ENCODE measurements at regions not wholly inside any gene's neighbourhood (a gene's known extent, or its start where the extent isn't known, plus 50 kb on each side); places are given as distances from the start of the nearest gene placed in this dataset.

DNA sequence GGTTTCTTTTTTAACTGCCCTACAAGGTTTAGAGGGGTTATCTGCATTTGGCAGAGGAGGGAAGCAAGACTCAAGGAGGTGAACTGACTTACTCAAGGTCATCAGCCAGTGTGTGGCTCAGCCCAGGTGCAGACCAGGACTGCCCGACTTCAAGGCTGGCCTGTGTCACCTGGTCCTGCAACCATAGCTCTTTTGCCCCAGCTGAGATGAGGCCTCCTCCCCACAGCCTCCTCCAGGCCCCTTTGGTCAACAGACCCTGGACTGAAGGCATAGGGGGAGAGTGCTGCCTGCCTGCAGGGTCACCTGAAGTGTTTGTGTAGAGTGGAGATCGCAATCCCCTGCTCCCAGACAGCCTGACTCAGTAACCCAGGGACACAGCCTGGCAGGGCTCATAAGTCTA lies 168.5 kb upstream of the GLI2 start:
- ATAC-seq: no peak
- DNase-seq: no peak
- intact Hi-C loops (cut with micrococcal nuclease): no loop called here

DNA sequence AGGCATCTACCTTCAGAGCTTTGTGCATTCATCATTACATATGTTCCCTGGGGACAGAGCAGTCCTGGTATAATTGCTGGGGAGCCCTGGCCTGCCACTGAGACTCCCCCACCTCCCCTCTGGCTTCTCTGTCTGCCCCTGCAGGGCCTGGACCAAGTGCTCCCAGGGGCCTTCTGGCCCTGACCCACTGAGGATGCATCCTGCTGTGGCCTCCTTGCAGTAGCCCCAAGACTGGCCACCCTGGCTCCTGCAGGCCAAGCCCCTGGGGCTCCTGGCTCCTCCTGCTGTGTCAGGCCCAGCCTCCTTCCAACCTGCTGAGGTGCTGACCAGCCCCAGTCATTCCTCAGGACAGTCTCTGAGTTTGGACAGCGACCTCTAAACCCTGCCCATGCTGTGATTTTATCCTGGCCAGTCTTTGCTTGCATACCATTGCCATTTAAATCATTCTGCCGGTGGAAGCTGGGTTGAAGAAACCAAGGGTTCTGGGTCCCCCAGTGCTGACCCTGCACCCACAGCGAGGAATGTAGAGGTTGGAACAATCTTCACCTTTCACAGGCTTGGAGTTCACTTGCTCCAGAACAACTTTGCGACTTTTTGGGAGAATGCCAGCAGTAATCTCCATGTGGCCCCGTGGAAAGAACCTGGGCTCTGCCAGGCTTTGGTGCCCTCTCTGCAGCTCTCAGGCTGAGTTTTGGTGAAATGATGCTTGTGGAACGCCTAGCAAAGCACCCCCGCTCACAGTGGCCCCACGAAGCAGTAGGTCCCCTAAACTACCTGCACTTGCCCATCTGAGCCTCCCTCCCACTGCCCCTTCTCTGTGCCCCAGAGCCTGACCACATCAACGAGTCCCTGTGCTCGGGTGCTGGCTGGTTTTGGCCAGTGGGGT lies 167.3 kb upstream of the GLI2 start:
- no peak for ATAC-seq
- no peak for DNase-seq
- intact Hi-C loops (cut with micrococcal nuclease): no loop called here

GRCh38 chr2:120568975-120569268 lies 166.7 kb upstream of the GLI2 start:
- no peak for ATAC-seq
- DNase-seq: no peak
- intact Hi-C loops (cut with micrococcal nuclease): no loop called here

- intact Hi-C loops (cut with micrococcal nuclease): no loop called here
- DNase-seq: no peak
- ATAC-seq: no peak
Observed at GRCh38 chr2:120570001-120570400, 165.7 kb upstream of the GLI2 start.

DNA sequence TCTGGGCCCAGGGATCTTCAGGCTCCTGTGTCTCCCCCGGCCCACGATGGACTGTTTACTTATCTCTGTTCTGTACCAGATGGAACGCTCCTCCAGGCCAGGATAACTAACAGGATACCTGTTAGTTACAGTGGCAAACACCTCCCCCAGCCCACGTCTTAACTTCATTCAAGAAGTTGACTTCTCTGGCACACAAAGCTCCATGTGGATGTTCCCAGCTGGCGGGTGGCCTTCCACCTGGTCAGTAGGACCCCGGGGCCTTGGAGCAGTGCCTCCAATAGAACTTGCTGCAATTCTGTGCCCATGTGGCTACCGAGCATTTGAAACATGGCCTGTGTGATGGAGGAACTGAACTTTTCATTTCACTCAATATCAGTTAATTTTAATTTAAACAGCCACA lies 165.1 kb upstream of the GLI2 start:
- ATAC-seq (no peak), DNase-seq (no peak)
- intact Hi-C loops (cut with micrococcal nuclease): no loop called here

DNA sequence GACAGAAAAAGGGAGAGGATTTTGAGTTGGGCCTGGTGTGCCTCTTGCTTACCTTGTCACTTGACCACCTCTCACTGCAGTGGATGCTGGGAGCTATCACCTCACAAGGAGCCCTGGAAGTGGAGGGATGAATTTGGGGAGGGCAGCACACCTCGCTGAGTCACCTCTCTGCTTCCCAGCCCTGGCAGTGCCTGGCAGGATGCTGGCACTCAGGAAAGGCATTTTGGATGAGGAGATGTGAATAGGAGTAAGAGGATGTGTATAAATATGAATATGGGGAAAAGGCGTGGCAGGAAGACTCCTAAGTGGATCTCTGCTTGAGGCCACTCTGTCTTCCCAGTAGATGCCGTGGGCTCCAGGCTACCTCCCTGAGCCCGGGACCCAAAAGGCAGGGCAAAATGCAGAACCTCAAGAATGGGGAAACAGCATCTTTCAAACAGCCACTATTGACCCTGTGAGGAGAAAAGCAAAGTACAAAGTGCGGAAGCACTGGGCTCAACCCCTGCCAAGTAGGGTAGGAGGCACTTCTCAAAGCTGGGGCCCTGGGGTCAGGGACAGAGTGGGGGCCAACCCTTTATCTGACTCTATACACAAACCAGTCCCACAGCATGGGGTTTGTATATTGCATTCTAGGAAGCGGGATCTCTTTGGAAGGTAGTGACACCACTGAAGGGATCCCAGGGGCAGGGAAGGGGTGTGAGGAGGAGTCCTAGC lies 164.5 kb upstream of the GLI2 start:
- intact Hi-C loops (cut with micrococcal nuclease): no loop called here
- DNase-seq: no peak

GRCh38 chr2:120572226-120572625 lies 163.4 kb upstream of the GLI2 start:
- ATAC-seq: no peak
- intact Hi-C loops (cut with micrococcal nuclease): no loop called here
- no peak for DNase-seq

More for the DNA sequence above, 164.5 kb upstream of the GLI2 start:
- ATAC-seq: no peak

DNA sequence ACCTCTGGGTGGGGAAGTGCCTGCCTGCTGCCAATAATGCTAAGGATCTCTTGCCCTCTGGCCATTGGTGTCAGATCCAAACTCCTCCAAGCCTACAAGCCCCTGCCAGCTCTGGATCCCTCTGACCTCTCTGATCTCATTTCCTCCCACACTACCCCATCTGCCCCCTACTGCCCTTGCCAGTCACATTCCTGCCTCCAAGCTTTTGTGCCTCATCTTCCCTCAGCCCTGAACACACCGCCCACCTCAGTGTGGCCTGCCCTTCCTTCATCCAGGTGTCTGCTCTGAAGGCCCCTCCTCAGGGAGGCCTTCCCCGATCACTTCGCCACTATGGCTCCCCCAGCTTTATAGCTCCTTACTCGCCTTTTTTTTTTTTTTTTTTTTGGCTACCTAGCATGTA lies 161.0 kb upstream of the GLI2 start:
- DNase-seq (no peak), ATAC-seq (no peak)
- intact Hi-C loops (cut with micrococcal nuclease): no loop called here

DNA sequence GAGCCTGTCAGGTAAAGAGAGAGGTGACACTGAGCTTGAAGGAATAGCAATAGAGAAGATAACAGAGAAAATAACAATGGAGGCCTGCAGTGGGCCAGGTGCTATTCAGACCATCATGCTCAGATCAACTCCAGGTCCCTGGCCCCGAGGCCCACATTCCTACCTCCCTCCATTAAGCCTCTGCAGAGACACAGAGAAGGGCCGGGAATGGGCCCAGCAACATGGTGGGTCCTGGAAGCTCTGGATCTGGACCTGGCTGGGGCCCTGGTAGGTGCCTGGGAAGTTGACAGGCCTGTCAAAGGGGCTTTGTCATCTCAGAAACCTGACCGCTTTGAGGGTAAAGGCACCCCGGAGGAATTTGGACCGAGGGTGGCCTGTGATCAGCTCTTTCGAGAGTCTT lies 159.7 kb upstream of the GLI2 start:
- intact Hi-C loops (cut with micrococcal nuclease): no loop called here
- no peak for DNase-seq
- ATAC-seq: no peak

GRCh38 chr2:120576509-120577474 lies 158.9 kb upstream of the GLI2 start:
- ATAC-seq (peak; percentile 74), DNase-seq (peak; percentile 75)
- intact Hi-C loops (cut with micrococcal nuclease): no loop called here

GRCh38 chr2:120577721-120578295 lies 157.9 kb upstream of the GLI2 start:
- DNase-seq: no peak
- ATAC-seq: no peak
- intact Hi-C loops (cut with micrococcal nuclease): no loop called here

DNA sequence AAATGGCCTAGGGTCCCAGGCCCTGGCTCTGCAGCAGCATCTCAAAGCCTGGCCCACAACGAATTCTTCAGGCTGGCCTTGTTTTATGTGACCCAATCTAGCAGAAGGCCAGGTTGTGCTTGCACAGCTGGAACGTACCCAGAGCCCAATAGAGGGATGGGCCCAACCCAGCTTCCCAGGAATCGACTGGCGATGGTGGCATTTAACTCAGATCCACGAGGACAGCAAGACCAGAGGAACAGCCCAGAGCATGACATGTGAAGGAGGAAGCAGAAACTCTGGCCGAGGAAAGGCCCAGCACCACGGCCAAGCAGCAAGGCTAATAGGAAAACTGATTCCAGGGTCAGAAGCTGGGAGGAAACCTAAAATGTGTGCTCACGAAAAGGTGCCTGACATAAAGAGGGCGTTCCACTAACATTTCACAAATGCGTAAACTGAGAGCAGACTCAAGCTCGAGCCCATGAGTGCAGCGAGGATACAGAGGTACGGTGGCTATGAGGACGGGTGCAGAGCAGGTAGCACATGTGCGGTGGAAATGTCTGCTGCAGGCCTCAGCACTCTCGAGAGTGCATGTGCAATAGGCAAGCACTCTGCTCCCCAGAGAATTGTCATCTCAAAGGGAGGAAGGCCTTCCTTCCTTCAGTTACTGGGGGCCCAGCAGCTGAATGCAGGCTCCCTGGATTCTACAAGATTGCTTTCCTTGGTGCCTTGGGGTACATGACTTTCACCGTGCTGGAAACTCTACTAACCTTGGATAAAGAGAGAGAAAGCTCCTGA lies 156.9 kb upstream of the GLI2 start:
- intact Hi-C loops (cut with micrococcal nuclease): no loop called here
- DNase-seq: no peak
- no peak for ATAC-seq

DNA sequence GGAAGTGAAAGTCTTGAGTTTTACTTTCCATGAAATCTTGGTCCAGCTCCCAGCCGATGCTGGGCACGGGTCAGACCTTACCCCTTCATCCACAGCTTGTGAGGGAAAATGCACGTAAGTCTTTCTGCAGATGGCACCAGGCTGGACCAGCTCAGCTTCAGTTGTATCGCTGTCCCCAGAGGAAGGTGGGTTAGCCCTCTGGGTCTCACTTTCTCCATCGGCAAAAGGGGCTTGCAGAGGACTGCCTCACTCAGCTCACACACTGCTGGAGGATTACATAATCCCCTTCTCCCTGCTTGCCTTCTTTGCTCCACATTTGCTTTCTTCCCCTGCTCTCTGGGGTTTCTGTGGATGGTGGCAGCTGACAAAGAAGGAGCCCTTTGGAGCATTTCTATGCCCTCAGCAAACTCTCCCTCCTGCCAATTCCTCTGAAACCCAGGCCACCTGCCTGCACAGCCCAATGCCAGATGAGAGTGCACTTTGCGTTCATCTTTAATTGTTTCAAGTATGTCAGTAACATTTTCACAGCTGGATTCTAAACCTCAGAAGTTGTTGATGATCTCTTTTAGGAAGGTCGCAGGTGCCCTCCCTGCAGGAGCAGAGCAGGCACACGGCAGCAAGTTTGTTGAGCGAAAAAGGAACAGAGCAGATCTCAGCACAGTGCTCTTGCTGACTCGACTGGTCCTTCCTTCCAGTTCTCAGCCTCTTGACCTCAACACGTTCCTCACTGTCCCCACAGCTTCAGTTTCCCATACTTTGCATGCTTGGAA lies 155.6 kb upstream of the GLI2 start:
- no peak for ATAC-seq
- intact Hi-C loops (cut with micrococcal nuclease): loop anchor here (10.0 kb wide), 1 partner anchor 95 kb away; no protein-coding TSS in a partner anchor
- DNase-seq: no peak

DNA sequence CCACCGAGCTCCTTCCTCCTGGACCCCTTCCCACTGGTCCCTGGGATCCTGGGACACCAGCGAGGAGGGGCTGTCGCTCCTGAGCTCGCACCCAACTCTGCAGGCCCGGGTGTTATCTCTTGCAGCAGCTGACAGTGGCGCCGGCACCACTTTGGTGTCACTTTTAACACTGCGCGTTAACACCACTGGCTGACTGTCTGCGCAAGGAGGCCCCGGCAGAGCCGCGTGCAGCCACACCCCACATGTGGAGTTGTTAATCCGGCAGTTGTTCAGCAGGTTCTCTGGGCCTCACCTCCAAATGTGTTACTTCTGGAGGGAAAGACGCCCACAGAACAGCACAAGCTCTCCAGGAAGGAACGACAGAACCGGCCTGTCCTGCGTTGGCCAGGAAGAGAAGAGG lies 155.0 kb upstream of the GLI2 start:
- intact Hi-C loops (cut with micrococcal nuclease): loop anchor here (10.0 kb wide), 1 partner anchor 94 kb away; no protein-coding TSS in a partner anchor
- no peak for ATAC-seq
- DNase-seq: no peak

DNA sequence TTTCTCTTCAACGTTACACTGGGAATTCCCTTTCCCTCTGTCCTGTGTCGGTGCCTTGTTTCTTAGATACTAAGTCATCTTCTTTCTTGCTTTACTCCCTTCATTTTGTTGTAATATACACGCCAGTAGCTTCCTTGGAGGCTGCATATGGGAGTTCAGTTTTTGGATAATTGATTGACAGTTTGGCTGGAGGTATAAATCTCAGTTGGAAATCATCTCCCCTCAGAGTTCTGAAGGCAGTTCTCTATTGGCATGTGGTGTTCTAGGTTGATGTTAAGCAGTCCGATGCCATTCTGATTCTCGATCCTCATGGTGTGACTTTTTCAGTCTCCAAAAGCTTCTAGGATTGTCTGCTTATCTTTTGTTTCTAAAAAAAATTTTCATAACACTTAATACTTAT lies 152.5 kb upstream of the GLI2 start:
- ATAC-seq (no peak), DNase-seq (no peak)
- intact Hi-C loops (cut with micrococcal nuclease): loop anchor here (10.0 kb wide), 1 partner anchor 92 kb away; no protein-coding TSS in a partner anchor

DNA sequence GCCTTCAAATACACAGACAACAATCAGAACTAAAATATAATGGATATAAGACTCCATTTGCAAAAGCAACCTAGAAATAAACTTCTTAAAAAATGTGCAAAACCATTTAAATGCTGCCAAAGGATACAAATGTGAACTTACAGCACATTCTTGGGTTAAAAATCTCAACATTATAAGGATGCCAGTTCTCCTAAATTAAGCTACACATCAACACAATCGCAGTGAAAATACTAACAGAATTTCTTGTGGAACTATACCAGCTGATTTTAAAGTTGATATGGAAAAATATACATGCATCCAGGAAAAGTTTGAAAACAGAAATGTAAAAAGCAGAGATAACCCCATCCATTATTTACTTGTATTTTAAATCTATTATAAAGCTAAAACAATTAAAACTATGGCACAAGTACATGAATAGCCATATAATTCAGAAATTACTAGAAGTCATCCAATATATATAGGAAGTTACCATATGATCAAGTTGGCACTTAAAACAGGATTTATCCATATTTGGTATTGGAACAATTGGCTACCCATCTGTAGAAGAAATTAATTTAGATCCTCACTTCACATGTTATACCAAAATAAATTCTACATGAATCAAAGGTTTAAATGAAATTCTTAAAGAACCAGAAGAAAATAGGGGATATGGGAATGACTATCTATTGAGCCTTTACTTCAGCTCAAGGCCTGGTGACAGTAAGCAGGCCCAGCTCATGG lies 151.7 kb upstream of the GLI2 start:
- no peak for DNase-seq
- no peak for ATAC-seq
- intact Hi-C loops (cut with micrococcal nuclease): loop anchor here (10.0 kb wide), 1 partner anchor 91 kb away; no protein-coding TSS in a partner anchor
